GM18873 (cell line): ENCODE measurements at regions not wholly inside any gene's neighbourhood (a gene's known extent, or its start where the extent isn't known, plus 50 kb on each side); places are given as distances from the start of the nearest gene placed in this dataset.

Experiments
- ATAC-seq: cut with Tn5 transposase; IDR thresholded peaks from one replicate; pipeline ENCODE4 v1.9.1; 2021; ENCODE audit warnings: mild to moderate bottlenecking, moderate library complexity, moderate number of reproducible peaks; ENCODE audit not compliant: unreplicated experiment, low FRiP score

DNA sequence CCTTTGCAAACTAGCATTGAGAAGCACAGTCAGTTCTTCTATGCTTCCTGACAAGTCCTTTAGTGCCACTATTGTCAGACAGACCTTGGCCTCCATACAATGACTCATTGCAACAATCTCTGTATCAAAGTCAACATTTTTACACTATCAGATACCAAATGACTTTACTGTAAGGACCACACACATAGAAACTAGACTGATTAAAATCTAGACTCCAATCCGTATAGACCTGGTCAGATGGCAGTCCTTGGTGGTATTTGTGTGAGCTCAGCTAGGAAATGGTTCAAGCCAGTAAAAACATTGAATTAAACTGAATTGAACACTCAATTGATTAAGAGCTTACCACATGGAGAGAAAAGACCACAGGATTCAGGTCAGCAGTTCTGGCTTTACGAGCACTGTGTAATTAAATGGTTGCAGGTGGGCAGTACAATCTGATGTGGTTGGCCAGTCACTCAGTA is 549.8 kb upstream of the LCORL start:
- ATAC-seq: no peak

DNA sequence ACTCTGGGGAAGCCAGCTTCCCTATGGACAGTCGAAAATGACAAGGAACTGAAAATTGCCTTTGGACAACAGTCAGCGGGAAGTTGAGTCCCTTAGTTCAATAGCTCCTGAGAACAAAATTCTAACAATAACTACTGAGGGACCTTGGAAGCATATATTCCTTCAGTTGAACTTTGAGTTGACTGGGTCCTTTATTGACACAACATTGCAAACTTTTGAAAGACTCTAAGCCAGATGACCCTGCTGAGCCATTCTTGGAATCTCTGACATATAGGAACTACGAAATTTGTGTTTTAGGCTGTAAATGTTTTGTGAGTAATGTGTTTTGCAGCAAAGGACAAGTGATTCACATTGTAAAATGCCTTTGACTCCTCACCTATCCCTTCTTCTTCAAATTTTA is 548.8 kb upstream of the LCORL start:
- ATAC-seq: no peak

DNA sequence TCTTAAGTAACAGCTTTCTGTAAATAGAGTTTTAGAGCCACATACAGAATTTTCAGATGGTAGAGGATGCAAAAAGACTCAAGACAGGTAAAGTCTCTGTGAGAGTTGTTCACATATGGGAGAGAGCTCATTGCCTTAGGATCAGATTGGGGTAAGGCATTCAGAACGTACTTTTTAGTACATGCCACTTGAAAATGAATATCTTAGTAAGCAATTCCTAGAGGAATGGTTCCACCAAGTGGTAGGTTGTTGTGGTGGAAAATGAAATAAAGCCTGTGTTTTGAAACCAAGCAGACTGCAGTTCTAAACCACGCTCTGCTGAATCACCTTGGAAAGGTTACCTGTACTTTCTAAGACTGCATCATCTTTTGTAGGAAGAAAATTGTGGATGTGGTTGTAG is 547.0 kb upstream of the LCORL start:
- ATAC-seq: no peak

DNA sequence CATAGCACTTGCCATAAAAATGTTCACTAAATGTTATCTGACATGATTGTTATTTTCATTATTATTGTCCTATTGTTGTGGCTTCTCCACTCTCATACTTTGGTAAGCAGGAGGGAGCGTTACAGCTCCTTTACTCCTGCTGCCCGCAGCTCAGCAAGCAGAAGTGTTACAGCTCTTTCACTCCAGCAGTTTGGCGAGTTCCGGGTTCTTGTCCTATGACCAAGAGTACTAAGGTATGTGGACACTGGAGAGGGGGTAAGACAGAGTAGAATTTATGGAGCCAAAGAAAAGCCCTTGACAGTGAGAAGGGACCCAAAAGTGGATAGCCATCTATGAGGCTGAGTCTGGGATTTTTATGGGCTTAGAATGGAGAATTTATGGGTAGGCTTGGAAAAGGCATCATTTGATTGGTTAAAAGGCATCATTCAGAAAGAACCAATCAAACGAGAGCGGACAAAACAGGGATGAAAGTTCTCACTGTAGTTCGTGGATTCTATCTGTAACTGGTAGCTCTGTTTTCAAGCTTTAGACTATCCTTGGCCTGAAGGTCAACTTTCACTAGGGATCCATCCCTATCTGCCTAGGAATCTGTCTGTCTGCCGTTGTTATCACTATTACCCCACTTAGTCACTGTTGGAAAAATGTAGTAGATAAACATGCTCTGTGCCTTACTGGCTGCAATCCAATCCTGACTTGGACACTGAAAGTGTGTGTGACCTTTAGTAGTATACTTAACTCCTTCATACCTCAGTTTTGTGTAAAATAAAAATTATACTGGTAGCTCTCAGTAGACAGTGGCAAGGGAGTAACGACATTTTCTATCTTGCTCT is 545.6 kb upstream of the LCORL start:
- no peak for ATAC-seq

DNA sequence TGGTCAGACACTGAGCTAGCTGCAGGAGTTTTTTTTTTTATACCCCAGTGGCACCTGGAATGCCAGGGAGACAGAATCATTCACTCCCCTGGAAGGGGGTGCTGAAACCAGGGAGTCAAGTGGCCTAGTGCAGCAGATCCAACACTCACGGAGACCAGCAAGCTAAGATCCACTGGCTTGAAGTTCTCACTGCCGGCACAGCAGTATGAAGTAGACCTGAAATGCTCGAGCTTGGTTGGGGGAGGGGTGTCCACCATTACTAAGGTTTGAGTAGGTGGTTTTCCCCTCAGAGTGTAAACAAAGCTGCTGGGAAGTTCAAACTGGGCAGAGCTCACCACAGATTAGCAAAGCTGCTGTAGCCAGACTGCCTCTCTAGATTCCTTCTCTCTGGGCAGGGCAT is 537.9 kb upstream of the LCORL start:
- no peak for ATAC-seq

DNA sequence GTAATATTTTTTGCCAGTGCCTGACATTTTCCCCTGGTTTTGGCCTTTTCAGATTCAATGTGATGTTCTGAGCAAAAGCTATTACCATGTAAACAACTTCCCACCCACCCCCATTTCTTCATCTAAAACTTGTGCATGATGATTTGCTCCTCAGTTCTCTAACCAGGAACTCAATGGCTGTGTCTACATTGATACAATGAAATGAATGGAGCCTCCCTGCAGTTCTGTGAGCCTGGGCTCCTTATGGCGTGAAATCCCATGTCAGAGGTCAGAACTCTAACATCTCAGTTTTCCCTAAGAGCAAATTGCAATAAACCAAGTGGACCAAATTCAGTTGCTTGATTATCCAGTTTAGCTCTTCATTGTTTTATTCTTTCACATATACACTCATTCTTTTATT is 534.8 kb upstream of the LCORL start:
- ATAC-seq: no peak

DNA sequence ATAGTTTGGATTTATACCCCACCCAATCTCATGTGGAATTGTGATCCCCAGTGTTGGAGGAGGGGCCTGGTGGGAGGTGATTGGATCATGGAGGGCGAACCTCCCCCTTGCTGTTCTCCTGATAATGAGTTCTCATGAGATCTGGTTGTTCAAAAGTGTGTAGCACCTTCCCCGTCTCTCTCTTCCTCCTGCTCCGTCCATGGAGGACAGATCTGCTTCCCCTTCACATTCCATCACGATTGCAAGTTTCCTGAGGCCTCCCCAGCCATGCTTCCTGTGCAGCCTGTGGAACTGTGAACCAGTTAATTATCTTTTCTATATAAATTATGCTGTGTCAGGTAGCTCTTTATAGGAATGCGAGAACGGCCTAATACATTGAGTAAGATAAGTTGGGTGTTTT is 518.8 kb upstream of the LCORL start:
- no peak for ATAC-seq

DNA sequence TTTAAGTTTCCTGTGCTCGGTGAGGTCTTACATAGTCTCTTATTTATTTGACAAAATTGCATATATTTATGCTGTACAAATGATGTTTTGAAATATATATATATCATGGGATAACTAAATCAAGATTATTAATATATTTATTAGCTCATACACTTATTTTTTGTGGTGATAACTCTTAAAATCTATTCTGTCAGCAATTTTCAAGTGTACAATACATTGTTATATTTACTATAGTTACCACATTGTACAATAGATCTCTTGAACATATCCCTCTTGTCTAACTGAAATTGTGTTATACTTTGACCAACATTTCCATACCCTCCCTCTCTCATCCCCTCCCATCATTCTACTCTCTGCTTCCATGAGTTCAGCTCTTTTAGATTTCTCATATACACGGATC is 516.6 kb upstream of the LCORL start:
- ATAC-seq: no peak

DNA sequence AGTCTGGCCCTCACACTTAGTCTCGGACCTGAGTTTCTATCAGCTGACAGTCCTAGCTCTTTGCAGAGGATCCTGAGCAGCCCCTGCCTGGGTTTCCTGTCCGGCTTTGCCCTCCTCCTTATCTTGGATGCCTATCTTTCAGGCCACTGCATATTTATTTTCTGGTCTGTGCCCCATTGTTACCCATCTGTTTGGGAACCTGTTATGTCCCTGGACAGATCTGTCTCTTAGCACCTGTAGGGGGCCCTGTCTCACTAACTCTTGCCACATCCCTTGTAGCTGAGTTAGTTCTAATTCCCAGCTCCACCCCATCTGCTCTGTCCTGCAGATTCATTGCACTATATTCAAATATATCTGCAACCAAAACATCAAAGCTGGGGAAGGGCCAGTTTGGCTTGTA is 514.9 kb upstream of the LCORL start:
- ATAC-seq: no peak

DNA sequence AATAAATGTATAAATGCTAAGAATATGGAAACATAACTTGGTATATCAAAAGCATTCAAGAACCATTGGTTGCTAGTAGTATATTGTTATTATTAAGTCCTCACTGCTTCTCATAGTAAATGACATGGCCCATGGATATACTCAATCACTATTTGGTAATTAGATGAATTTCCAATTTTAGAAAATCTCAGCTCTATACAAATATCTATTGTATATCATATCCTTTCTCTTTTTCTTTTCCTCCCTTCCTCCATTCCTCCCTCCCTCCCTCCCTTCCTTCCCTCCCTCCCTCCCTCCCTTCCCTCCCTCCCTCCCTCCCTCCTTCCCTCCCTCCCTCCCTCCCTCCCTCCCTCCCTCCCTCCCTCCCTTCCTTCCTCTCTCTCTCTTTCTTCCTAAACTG is 514.4 kb upstream of the LCORL start:
- no peak for ATAC-seq

DNA sequence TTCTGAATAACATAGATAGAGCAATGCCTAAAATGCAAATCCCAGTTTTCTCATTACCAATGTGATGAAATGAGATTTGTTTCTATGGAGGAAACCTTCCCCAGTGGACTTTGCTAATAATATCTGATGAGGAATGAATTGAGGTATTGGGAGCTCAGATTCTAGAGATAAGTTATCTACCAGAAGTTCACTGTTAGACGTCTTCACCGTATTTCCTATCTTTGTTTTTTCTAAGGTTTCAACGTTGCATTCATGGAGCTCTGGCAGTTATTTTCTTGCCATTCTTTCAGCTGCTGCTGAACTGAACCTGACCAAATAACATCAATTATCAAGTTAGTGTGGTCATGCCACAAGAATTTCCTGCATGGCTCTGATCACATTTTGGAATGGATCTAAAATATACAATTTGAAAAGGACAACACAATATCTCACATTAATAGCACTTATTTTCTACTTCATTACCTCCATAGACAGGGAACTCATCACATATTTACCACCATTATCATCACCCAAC is 511.8 kb upstream of the LCORL start:
- no peak for ATAC-seq

DNA sequence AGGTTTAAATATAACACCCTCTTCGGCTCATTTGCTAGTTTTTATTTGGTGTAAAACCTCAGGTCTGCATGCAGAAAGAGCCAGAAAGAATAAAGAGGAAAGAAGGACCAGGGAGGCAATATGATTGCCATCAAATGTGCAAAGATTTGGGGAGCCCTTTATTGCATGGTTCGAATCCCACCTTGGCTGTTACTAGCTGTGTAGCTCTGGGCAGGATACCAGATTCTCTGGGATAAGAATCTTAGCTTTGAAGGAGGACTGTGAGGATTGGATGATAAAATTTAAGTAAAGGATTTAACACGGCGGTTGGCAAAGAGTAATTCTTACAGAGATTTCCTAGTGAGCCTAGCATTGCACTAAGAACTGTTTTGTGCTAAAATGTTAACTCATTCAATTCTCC is 510.2 kb upstream of the LCORL start:
- ATAC-seq: no peak

DNA sequence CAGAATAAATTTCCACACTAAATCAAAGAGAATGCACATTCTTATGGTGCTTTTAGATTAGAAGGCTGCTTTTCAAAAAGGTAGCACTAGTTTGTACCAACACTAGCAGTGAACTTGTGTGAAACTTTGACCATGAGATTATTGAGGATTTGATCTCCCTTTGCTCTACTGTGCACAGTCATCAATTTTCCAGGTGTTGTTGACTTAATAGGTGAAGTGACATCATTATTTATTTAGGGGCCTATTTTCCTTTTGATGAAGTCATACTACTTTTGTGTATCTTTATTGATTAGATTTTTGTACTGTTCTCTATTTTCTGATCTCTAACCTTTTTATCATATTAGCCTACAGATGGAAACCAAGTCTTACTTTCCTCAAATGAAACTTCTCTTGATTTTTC is 507.9 kb upstream of the LCORL start:
- no peak for ATAC-seq

DNA sequence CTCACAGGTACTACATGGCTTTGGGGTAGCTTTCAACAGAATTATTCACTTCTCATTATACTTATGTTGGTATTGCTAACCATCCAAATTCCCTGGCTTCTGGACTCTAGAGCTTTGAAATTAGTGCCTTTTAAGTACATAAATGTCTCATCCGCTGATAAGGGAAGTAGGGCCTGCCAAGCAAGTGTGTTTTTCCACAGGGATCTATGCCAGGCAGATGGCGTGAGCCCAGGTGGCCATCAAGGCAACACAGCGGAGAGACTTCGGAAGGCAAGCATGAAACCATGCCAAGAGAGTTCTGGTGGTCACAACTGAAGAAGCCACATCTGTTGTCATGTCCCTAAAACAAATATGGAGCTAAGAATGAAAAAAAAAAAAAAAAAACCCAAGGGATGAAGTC is 503.1 kb upstream of the LCORL start:
- ATAC-seq: no peak

DNA sequence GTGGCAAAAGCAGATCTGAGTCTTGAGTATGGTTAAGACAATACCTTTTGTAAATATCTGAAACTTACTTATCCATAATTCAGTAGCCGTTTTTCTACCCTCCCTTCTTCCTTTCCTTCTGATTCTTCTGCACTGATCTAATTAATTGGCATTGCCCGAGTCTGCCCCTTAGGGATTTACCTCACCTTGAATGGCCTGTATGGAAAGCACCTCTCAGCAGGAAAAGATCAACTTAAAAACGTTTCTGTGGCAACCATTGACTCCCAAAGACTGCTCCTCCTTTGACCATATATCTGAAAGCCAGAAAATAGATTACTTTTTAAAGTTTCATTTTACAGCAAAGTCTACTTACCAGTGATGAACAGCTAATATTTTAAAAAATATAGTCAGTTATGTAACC is 496.5 kb upstream of the LCORL start:
- no peak for ATAC-seq

DNA sequence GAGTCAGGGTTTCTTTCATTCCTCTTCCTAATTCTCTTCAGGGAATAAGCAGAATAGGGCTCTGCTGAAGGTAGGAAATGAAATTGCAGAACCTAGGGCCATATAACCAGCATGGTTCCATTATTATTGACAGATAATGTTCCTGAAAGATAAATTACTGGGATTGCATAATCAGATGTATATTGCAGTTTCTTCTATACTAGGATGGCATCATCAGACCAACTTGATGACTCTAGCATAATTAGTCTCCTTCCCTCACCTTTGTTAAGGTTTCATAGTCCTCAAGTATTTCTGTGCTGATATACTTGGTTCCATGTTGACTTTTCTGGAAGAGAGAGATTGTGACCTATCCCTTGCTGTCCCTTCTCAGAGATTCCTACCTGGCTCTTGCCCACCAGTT is 492.3 kb upstream of the LCORL start:
- no peak for ATAC-seq

DNA sequence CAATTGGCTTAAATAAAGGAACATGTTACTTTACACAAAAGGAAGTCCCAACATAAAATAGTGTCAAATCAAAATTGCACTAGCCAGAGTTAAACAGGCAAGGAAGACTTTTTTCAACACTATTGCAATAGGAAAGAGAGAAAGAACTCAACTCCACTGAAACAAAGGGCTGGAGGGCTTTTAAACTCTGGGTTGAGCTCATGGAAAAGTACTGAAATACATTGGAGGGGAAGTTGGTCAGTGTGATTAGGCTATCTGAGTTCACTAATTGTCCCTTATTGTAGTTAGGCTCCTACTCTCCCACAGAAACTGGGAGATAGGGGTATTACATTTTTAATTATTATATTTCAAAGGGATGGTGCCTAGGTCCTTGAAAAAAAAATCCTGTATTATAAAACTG is 491.2 kb upstream of the LCORL start:
- no peak for ATAC-seq

DNA sequence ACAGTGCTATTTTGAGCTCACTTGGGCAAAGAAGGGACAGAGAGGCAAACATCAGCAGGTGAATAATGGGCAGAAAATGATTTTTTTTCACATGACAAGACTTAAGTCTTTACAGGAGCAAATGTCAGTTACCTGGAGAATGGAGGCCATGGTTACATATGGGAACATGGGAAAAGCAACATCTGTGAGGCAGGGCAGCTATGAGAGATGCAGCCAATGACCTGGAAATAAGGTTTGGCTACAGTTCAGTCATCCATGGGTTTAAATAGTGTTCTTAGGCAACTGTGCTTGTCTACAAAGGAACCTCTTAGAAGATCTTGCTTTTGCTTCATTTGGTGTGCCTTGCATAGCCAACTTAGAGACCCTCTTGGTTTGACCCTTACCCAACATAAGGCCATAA is 490.2 kb upstream of the LCORL start:
- no peak for ATAC-seq

DNA sequence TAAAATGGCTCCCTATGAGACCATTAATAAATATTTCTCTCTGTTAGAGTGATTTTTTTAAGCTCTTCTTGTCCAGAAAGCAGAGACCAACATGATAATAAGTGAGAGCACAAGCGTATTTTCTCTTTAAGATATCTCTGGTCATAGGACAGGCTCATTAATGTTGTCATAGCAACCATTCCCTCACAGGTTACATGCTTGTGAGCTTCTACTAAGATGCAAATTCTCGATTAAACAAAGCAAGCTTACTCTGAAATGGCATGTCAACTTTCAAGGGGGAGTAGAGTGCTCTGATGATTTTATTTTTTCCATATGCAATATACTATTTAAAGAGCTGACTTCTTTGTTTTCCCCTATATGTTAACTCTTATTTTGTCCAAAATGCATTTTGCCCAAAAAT is 487.2 kb upstream of the LCORL start:
- no peak for ATAC-seq

DNA sequence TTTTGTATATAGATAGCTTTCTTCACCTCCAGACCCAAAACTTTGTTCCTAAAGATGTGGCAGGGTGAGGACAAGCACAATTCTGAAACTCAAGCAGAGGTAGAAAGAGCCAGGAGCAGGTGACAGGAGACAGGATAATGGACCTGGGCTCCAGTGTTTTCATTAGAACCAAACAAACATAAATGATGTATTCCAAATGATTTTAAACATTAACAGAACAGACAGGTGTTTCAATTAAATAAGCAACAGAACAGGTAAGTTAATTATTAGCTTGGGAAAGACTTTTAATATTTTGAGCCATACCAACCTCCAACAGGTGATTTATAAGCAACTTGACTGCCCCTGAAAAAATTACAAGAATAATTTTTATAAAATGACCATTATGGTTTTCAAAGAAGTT is 459.4 kb upstream of the LCORL start:
- no peak for ATAC-seq

DNA sequence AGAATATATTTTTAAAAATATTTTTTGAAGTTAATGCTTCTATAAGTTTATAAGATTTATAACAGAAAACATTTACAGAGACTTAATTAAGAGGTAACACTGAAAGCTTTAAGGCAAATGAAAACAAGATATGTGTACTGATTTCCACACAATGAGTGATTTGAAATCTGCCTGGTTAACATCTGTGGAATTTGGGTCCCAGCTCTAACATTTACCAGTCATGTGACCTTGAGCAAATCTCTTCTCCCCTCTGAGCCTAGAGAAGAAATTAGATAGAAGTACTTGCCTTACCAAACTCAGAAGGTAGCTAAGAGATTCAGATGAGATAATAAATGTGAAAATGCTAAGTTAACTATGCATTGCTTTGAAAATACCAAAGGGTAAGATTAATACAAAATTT is 458.8 kb upstream of the LCORL start:
- ATAC-seq: no peak

DNA sequence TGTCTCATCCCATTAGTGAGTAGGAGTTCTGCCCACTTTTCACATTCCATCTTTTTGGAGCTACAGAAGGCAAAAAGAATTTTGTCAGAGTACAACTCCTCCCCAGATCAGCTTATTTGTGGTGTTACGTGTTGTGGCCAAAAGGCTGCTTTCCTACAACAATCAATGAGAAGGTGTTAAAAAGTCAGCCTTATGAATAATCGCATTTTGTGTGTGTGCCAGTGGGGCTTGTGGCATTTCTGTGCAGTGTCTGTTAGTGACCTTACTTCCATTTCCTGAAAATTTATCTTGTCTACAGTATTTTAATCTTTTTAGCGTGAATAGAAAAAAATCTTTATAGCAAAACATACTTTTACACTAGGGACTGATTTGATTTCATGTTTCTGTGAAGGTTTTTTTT is 458.3 kb upstream of the LCORL start:
- ATAC-seq: no peak
